Posterior vena cava (tissue), 2 donors: ENCODE measurements at regions not wholly inside any gene's neighbourhood (a gene's known extent, or its start where the extent isn't known, plus 50 kb on each side); places are given as distances from the start of the nearest gene placed in this dataset.

Source experiments
- DNase-seq: peaks from one replicate; pipeline ENCODE4 v3.0.0-alpha.2; 2020; ENCODE audit warnings: low spot score
- intact Hi-C, 2 donors: fragments of 100-400 bp; cut with DNase I; formaldehyde crosslinking; loops; one replicate each; pipeline versions ENCODE4 v1.14.1 to v1.14.2; 2022 to 2023
- donor health status: DM: yes; HTN: yes; CAD: no.
- donor health status: DM: yes; HTN: yes; CAD: no.

DNA sequence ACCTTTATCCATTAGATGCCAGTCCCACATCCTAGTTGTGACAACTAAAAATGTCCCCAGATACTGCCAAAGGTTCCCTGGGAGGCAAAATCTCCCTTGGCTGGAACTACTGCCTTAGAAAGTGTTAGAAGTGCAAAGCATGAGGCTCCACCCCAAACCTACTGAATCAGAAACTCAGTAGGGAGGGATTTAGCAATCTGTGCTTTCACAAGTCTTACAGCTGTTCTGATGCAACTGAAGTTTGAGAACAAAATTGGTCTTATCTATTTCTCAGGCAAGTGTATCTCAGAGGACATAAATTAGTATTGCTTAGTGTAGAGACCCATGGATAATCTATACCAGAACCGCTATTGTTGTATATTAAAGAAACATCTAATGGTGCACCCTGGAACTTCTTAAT is 70.2 kb downstream of the CLDN1 start:
- DNase-seq = no peak
- intact Hi-C loops = no loop called here

DNA sequence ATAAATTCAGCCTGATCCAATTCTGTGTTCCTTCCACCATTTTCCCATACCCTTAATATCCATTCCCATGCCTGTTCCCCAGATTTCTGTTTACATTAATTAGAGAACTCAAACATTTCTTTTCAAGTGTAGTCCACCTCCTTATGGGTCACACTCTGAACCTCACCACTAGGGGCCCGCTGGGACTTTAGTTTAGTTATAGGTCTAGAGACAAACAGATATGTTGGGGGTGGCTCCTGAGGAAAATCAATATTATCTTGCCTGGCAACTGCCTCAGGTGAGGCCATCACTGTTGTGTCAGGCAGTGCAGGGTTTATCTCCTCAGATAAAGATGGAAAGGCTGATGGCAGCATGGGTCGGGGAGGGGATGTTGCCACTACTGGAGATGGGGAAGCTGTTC is 72.8 kb downstream of the CLDN1 start:
- intact Hi-C loops = no loop called here
- DNase-seq = no peak

DNA sequence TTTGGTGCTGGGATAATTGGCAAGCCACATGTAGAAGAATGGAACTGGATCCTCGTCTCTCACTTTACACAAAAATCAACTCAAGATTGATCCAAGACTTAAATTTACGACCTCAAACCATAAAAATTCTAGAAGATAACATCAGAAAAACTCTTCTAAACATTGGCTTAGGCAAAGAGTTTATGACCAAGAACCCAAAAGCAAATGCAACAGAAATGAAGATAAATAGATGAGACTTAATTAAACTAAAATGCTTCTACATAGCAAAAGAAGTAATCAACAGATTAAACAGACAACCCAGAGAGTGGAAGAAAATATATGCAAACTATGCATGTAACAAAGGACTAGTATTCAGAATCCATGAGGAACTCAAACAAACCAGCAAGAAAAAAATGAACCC is 80.1 kb downstream of the CLDN1 start:
- DNase-seq = no peak
- intact Hi-C loops = no loop called here

DNA sequence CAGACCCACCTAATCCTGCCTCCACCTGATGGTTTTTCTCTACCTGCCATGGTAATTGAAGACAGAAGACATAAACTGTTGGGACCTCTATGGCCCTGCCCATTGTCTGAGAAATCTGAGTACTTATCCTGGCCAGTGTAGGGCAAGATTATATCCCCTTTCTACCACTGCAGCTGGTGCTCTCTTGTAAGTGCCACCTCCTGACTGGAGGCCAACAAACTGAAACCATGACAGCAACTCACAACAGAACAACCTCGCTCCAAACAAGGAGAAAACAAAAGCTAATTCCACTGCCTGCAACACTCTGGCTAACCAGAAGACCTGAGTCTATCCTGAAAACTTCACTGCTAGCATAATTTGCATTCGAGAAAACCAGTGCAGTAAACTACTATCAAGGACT is 82.9 kb downstream of the CLDN1 start:
- intact Hi-C loops = loop anchor here in 1 of 2 donors (10.0 kb wide), 1 partner anchor 185 kb away; no protein-coding TSS in a partner anchor
- DNase-seq = no peak

DNA sequence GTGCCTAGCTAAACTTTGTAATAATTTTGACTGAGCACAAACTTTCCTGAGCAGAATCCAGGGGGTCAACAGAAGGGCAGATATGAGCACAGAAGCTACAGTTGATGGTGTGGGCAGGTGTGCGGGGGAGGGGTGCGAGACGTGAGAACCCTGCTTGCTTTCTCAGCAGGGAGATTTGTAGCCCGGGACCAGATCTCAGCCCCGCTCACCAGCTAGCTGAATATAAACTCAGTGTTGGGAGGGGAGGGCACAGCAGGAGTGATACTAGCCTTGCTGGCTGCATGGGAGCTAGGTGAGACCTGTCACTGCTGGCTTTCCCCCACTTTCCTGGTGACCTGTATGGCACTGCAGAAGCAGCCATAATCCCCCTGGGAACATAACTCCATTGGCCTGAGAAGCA is 83.4 kb downstream of the CLDN1 start:
- no peak for DNase-seq
- intact Hi-C loops = loop anchor here in 1 of 2 donors (10.0 kb wide), 1 partner anchor 186 kb away; no protein-coding TSS in a partner anchor

DNA sequence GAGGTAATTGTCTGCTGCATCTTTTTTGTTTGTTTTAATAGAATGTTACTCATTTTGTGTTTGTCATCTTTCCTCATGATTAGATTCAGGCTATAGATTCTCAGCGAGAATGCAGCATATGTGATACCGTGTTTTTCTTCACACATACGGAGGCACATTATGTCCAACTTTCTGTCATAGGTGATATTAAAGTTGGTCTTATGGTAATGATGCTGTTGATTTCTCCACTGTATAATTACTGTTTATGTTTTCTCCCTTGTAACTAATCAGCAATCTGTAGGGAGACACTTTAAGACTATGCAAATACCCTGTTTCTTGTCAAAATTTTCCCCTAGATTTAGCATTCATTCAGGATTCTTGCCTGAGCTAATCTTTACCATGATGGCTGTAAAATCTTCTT is 87.6 kb downstream of the CLDN1 start:
- intact Hi-C loops = loop anchor here in 1 of 2 donors (10.0 kb wide), 1 partner anchor 190 kb away; no protein-coding TSS in a partner anchor
- no peak for DNase-seq

DNA sequence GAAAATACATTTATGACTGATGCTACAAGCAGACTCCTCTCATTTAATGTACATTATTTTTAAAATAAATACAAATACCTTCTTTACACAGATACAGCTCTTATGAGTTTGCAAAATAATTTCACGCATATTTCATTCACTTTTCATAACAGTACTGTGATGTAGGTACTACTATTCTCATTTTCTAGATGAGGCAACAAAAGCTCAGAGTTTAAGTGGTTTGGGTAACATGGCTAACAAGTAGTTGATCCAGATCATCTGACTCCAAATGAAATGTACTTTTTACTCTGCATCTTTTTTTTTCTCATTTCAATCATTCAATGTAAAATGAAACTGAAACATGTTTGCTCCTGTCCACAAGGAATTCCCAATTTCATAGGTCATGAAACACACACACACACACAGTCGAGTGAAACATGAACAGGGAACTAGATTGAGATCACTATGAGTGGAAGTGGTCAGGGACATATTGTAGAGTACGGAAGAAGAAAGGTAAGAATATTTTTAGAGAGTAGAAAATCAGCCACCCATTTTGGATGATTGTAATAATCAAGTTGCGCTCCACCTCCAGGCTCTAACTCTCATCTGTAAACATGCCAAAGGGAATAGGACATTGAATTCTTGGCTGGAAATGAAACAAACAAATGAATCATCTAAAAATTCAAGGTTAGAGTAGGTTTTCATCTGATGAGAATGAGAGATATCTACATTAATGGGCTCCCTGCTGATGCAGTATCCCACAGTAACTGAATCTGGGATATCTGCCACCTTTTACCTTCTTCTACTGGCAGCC is 92.4 kb downstream of the CLDN1 start:
- no peak for DNase-seq
- intact Hi-C loops = loop anchor here (10.0 kb wide), 2 partner anchors 95 to 195 kb away; partner anchors contain the start of gene CLDN1 (in 1 of the 2)

DNA sequence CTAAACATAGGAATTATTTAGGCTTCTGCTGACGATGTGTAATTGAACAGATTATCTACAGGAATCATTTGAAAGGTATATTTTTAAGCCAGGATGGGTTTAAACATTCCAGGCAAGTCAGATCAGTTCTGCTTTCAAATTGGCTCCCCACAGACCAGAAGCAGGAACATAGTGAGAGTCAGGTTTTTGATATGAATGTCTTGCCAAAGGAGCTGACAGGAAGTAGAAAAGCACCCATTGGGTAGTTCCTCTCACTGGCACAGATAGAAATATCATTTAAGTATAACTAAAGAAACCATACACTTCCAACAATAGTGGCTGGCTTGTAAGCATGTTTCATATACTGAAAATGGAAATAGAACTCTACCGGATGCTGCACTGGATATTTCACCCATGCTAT is 95.2 kb downstream of the CLDN1 start:
- DNase-seq = no peak
- intact Hi-C loops = loop anchor here in 1 of 2 donors (10.0 kb wide), 1 partner anchor 98 kb away; the partner anchor contains the start of gene CLDN1

DNA sequence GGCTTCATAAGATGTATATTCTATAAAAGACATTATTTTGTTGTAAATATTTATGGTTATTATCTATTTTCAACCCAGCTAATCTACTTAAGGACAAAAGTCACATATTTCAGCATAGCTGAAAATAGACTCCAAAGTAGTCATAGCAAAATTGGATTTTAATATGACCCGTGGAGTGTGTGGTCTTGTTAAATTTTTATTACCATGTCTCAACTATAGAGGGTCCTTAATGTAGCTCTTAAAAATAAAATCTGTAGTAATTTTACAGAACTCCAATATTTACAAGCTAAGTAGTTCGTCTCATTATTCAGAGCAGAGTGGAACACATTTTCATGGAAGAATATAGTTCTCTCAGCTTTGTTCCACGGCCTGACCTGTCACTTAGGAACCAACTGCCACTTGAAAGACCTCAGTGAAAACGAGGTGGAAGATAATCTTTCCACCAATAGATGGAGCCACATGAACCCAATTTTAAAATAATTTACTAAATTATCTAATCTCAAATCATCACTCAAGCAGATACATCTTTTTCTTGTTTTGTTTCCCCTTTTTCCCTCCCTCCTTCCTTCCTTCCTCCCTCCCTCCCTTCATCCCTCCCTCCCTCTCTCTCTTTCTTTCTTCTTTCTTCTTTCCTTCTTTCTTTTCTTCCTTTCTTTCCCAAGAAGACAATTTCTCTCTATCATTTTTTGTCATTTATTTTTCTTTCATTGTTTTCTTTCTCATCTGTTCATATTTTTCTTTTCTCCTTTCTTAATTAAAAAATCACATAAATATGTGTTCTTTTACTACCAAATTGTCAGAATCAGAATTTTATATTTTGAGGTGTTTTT is 97.2 kb downstream of the CLDN1 start:
- intact Hi-C loops = loop anchor here in 1 of 2 donors (10.0 kb wide), 1 partner anchor 100 kb away; the partner anchor contains the start of gene CLDN1
- no peak for DNase-seq

DNA sequence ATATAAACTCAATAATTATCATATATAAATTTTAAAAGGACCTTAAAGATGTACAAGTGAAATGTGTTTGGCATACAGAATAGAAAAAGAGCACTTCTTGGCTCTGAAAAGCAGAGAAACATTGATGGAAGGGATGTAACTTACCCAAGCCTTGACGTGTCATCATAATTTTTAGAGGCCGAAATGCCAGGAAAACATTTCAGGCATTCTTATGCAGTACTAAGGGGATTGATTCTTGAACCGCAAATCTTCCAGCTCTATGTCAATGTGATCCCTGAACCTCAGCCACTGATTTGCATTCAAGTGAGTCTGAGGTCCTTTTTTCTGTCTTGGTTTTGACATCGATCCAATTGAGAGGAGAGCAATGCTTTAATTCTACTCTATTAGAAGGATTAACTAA is 97.8 kb downstream of the CLDN1 start:
- intact Hi-C loops = loop anchor here in 1 of 2 donors (10.0 kb wide), 1 partner anchor 100 kb away; the partner anchor contains the start of gene CLDN1
- DNase-seq = no peak

DNA sequence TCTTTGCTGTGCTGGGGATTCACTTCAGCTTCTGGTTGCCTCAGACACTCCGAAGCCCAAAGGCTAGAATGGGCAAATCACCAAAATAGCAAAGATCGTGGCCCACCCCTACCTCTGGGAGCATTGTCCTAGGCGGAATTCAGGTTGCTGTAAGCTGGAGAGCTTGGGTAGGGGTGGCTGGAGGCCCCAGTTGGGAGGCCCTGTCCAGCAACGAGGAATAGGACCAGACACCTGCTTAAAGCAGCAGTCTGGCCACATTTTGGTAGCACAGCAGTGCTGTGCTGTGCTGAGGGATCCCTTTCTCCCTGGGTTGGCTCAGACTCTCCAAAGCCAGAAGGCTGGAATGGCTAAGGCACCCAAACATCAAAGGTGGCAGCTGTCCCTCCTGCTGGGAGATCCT is 99.3 kb downstream of the CLDN1 start:
- intact Hi-C loops = loop anchor here in 1 of 2 donors (10.0 kb wide), 1 partner anchor 102 kb away; the partner anchor contains the start of gene CLDN1
- DNase-seq = no peak

DNA sequence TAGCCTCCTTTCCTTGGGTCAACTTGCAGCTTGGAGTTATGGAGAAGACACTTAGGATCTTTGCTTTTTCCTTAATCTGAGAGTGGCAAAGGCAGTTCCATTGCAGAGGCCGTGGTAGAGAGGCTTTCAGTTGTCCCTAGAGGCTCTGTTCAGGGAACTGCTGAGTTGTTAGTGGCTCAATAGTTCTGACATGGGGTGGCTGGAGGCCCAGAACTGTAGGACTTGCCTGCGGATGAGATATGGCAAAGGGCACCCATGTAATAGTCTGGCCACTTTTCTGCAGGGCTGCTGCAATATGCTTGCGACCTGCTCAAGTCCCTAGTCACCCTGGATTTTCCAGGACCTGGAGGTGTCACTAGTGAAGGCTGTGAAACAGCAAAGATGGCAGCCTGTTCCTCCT is 99.9 kb downstream of the CLDN1 start:
- intact Hi-C loops = loop anchor here in 1 of 2 donors (10.0 kb wide), 1 partner anchor 102 kb away; the partner anchor contains the start of gene CLDN1
- no peak for DNase-seq

DNA sequence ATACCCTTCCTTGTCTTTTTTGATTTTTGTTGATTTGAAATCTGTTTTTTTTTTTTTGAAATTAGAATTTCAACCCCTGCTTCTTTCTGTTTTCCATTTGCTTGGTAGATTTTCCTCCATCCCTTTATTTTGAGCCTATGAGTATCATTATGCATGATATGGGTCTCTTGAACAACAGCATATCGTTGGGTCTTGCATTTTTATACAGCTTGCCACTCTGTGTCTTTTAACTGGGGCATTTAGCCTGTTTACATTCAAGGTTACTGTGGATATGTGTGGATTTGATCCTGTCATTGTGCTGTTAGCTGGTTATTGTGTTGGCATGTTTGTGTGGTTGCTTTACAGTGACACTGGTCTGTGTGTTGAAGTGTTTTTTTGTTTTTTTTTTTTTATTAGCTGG is 99.7 kb upstream of the P3H2 start:
- intact Hi-C loops = loop anchor here in 1 of 2 donors (10.0 kb wide), 1 partner anchor 104 kb away; the partner anchor contains the start of gene CLDN1
- no peak for DNase-seq

DNA sequence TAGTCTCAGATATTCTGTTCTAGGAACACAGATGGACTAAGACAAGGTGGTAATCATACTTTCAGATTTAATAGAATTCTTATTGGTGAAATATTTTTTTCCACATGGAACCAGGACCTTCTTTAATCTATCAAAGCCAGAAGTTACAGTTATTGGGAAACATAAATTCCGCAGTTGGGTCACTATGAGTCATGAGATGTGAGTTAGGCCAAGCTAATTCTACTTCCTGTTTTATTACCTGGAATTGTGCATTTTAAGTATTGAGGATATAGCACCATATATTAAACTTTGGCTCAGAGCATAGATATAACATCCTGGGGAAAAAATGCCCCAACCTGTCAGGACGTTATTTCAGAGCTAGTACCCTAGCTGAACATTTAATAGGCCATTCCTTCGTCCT is 96.4 kb upstream of the P3H2 start:
- no peak for DNase-seq
- intact Hi-C loops = no loop called here

DNA sequence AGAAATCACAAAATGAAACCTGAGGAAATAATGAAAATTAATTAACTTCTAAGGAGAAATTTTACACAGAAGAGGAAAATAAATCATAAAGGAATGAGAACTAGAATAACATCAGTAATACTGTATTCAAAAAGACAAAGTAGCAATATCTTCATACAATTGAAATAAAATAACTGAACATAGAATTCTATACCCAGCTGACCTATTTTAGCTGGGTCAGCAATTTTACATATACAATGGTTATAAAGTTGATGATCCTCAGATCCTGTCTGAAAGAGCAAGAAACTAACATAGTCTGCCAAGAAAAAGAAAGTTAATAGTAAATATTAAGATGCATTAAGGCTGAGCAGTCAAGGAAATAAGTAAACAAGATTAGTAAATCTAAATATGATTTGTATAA is 93.0 kb upstream of the P3H2 start:
- no peak for DNase-seq
- intact Hi-C loops = no loop called here

DNA sequence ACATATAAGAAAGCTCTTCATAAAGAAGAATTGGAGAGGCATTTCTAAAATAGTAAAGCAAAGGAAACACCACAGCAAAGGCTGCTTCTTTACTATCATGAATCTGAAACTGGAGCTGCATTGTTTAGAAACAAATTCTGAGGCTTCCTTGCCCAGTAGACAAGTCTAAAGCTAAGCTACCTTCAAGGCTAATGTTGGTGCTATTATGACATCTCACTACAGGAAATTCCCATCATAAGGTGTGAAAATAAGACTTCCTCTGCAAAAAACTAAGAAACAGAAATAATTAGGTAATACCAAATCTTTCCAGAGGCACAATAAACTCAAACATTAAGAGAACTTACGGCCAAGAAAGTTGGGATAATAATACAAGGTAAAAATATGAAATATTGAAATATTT is 89.9 kb upstream of the P3H2 start:
- intact Hi-C loops = no loop called here

DNA sequence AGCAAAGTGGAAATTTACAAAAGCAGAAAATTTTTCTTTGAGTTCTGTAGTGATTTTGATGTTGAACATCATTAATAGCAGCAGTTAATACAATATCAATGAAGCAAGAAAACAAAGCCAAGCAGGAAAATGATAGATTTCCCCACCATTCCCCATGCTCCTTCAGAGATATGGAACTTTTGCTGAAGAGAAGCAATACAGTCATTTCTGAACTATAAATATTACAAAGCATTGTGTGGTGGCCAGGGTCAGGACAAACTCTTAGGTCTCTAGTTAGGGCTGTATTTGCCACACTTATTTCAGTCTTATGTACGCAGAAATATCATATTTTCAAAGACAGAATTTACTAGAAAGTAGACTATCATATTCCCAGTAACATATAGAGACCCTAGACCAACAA is 88.8 kb upstream of the P3H2 start:
- intact Hi-C loops = no loop called here
- no peak for DNase-seq

More for the DNA sequence above, 89.9 kb upstream of the P3H2 start:
- DNase-seq = no peak

DNA sequence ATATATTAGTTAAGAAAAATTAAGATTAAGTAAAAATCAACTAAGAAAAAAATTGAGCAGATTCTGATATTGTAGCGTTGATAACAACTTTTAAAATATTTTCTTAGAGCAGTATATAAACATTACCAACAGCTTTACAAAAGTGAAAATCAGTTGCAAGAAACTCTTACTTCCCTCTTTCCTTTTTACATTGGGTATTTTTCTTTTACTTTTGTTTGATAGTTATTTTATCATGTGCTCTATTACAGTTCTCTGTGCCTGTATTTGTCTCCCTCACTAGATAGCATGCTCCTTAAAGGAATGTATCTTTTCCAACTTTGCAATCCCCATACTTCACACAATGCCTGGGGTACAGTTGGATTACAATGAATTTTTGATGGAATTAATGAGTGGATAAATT is 87.5 kb upstream of the P3H2 start:
- DNase-seq = no peak
- intact Hi-C loops = no loop called here

DNA sequence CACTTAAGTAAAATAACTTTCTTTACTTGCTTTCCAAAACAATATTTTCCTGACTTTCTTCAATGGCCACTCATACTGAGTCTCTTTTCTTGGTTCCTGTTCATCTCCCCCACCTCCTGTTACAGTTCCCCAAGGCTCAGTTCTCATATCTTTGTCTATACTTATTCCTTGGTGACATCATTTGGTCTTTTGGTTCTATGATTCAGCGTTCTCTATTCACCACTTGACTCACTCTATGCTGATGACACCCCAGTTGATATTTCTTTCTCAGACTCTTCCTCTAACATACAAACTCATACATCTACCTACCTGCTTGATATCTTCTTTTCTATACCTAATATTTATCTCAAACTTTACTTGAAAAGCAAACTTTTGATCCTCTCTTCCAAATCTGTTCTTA is 85.0 kb upstream of the P3H2 start:
- intact Hi-C loops = no loop called here
- DNase-seq = no peak

DNA sequence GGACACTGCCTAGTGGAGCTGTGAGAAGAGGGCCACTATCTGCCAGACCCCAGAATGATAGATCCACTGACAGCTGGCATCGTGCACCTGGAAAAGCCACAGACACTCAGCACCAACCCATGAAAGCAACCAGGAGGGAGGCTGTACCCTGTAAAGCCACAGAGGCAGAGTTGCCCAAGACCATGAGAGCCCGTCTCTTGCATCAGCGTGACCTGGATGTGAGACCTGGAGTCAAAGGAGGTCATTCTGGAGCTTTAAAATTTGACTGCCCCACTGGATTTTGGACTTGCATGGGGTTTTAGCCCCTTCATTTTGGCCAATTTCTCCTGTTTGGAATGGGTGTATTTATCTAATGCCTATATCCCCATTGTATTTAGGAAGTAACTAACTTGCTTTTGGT is 83.5 kb upstream of the P3H2 start:
- intact Hi-C loops = loop anchor here (5.0 kb wide), 2 partner anchors 237 to 242 kb away; no protein-coding TSS in a partner anchor
- no peak for DNase-seq
